AG04449 (cell line): ENCODE measurements at regions not wholly inside any gene's neighbourhood (a gene's known extent, or its start where the extent isn't known, plus 50 kb on each side); places are given as distances from the start of the nearest gene placed in this dataset.
"Not testable (repeated sequence)": the region's sequence is repeated elsewhere in the genome, so short reads cannot be mapped to it uniquely, and the experiment has no call there.

Source experiments
- CTCF ChIA-PET: fragments of 350-600 bp; formaldehyde crosslinking; extraction: SDS; loops from one replicate; lab custom pipeline; 2021; ENCODE audit warnings: antibody characterized with exemption; lab: Yijun Ruan, JAX
- POLR2A ChIA-PET: fragments of 400-600, 350-600 bp; formaldehyde crosslinking; extraction: SDS; loops from one replicate; lab custom pipeline; 2020; ENCODE audit warnings: antibody characterized with exemption, inconsistent platforms; lab: Yijun Ruan, JAX
- DNase-seq: peaks from one replicate; pipeline ENCODE4 v3.0.0-alpha.2; 2010; ENCODE audit warnings: low read depth, low spot score
- H3K4me3 ChIP-seq: 2 replicates; pipeline ENCODE4 v1.5.1; 2011; ENCODE audit warnings: low read depth, mild to moderate bottlenecking, control low read depth, low read length
- TF ChIP-seq, protein P1 (sequence below): IDR thresholded peaks from one replicate; pipeline ENCODE4 v1.5.1; 2011; ENCODE audit warnings: mild to moderate bottlenecking, moderate library complexity, low read length, control low read depth, inconsistent platforms; ENCODE audit not compliant: insufficient read depth; ENCODE audit errors: missing control alignments

DNA sequence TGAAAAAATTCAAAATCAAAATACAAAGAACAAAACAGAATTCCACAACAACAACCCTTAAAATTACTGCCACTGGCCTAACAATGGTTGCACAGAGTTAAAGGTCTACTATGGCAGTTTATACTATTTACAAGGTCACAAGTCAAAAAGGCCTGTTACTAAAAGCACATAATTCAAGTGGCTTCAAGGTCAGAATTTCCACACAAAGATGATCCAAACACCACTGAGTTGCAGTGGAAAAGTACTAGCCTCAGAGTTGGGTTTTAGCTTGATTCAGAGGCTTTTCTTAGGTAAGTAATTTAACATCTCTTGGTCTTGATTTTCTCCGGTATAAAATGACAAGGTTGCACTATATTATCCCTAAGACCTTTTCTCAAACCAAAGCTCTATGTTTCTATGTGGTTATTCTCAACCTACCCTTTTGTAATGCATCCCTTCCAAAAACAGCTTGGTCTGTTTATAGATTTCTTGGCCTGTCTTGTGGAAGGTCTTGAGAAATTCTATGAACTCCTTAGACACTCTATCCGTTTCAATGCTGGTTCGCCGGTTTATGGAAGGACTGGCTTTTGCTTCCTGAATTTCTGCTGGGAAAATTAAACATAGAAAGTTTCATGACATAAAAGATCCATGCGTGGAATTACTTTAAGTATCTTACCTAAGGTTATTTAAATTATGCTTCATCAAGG is 69.5 kb downstream of the MDH2 start:
- DNase-seq, POLR2A ChIA-PET, H3K4me3 ChIP-seq, CTCF ChIA-PET: not testable (repeated sequence)

GRCh38 chr7:76118253-76119036 is 70.5 kb downstream of the MDH2 start:
- CTCF ChIA-PET = interaction anchor here (0.6 kb wide), 1 partner anchor 115 kb away, joined by 3 read pairs; no protein-coding TSS in a partner anchor
- H3K4me3 ChIP-seq, DNase-seq, POLR2A ChIA-PET: not testable (repeated sequence)

GRCh38 chr7:76121044-76121443 is 73.1 kb downstream of the MDH2 start:
- TF ChIP-seq, protein P1, sequence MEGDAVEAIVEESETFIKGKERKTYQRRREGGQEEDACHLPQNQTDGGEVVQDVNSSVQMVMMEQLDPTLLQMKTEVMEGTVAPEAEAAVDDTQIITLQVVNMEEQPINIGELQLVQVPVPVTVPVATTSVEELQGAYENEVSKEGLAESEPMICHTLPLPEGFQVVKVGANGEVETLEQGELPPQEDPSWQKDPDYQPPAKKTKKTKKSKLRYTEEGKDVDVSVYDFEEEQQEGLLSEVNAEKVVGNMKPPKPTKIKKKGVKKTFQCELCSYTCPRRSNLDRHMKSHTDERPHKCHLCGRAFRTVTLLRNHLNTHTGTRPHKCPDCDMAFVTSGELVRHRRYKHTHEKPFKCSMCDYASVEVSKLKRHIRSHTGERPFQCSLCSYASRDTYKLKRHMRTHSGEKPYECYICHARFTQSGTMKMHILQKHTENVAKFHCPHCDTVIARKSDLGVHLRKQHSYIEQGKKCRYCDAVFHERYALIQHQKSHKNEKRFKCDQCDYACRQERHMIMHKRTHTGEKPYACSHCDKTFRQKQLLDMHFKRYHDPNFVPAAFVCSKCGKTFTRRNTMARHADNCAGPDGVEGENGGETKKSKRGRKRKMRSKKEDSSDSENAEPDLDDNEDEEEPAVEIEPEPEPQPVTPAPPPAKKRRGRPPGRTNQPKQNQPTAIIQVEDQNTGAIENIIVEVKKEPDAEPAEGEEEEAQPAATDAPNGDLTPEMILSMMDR = no peak
- DNase-seq = no peak
- CTCF ChIA-PET = no interaction called here
- POLR2A ChIA-PET = no interaction called here
- H3K4me3 ChIP-seq = no peak overlapping the region

GRCh38 chr7:76122516-76123239 is 74.8 kb downstream of the MDH2 start:
- TF ChIP-seq, protein P1 = no peak
- no peak for DNase-seq
- ChIA-PET POLR2A (no interaction called here), CTCF (interaction anchor here (0.6 kb wide), 1 partner anchor 9 kb away, joined by 3 read pairs; no protein-coding TSS in a partner anchor)
- H3K4me3 ChIP-seq = no peak overlapping the region

DNA sequence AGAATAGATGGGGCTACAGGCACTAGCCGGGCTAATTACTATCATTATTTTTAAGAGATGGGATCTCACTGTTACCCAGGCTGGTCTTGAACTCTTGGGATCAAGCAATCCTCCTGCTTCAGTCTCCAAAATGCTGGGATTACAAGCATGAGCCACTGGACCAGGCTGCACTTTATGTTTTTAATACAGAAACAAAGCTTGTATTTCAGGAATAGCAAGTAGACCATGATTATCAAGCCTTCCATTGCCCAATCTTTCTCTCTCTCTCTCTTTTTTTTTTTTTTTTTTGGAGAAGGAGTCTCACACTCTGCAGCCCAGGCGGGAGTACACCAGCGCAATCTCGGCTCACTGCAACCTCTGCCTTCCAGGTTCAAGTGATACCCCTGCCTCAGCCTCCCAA is 75.4 kb downstream of the MDH2 start:
- POLR2A ChIA-PET = no interaction called here
- TF ChIP-seq, protein P1 = no peak
- DNase-seq = no peak
- H3K4me3 ChIP-seq = no peak overlapping the region
- CTCF ChIA-PET = no interaction called here

DNA sequence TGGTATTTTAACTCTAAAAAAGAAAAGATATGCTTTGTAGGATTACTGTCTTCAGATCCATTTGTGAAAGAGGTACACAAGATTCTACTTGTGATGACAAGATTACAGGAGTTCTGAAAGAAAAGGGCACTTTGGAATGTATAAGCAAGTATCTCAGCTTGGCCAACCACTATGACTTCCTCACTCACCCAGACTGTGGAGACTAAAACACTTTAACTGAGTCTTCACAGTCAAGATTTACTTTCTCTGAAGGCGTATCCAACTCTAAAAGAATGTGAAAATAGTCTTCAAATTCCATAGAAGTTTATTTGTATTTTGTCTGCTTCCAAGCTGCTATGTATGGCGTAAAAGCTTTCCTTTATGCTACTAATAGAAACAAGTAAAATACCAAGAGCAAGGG is 76.1 kb upstream of the SRRM3 start:
- ChIA-PET CTCF (no interaction called here), POLR2A (no interaction called here)
- no peak for DNase-seq

More for the DNA sequence above, 76.1 kb upstream of the SRRM3 start:
- no peak overlapping the region for H3K4me3 ChIP-seq
- TF ChIP-seq, protein P1 = no peak
